HUES6 (cell line): ENCODE measurements at regions not wholly inside any gene's neighbourhood (a gene's known extent, or its start where the extent isn't known, plus 50 kb on each side); places are given as distances from the start of the nearest gene placed in this dataset.

Experiments
- H3K27ac ChIP-seq: 2 replicates; pipeline ENCODE4 v1.7.0; 2013; ENCODE audit warnings: low read depth, mild to moderate bottlenecking, low read length, inconsistent platforms
- H3K27me3 ChIP-seq: 2 replicates; pipeline ENCODE4 v1.6.1; 2013; ENCODE audit warnings: low read length; ENCODE audit not compliant: control insufficient read depth, insufficient read depth
- H3K36me3 ChIP-seq: 2 replicates; pipeline ENCODE4 v1.6.1; 2013; ENCODE audit warnings: low read length; ENCODE audit not compliant: control insufficient read depth, insufficient read depth
- H3K4me1 ChIP-seq: 2 replicates; pipeline ENCODE4 v1.6.1; 2013; ENCODE audit warnings: low read length; ENCODE audit not compliant: control insufficient read depth, insufficient read depth
- H3K4me3 ChIP-seq: 2 replicates; pipeline ENCODE4 v1.5.1; 2013; ENCODE audit warnings: low read depth, low read length
- H3K9ac ChIP-seq: one replicate; pipeline ENCODE4 v1.6.1; 2013; ENCODE audit warnings: mild to moderate bottlenecking, low read length
- H3K9me3 ChIP-seq: 2 replicates; pipeline ENCODE4 v1.6.1; 2013; ENCODE audit warnings: low read depth, low read length; ENCODE audit not compliant: control insufficient read depth, insufficient read depth

DNA sequence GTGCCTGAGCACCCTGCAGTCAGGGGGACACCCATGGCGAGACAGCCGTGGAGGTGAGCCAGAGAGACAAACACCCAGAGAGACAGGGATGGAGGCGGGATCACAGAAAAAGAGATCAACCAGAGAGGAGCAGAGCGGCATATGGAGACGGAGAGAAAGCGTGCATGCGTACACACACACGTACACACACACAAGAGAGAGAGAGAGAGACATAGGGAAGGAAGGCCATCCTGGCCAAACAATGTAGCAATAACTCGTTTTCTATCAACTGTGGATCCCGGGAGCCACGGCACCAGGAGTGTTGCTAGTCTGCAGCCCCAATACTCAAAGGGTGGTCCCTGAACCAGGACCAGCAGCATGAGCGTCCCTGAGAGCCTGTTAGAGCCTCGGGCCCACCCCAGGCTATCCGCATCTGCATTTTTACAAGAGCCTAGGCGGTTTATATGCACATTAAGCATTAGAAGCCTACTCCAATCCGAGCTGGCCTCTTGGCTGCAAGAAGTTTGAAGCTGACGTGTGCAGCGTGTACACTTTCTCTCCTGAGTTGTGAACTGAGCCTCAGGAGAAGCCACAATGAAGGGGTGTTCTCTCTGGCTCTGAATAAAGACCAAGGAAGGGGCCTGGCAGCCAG, 50.1 kb upstream of the MYCN start:
- Histone ChIP-seq H3K9ac (no peak overlapping the region), H3K27me3 (no peaks in the 10 kb centered on the region)

More for the DNA sequence above, 50.1 kb upstream of the MYCN start:
- no peaks in the 10 kb centered on the region for H3K9me3 ChIP-seq
- H3K4me3 ChIP-seq: no peak overlapping the region
- H3K4me1 ChIP-seq: peaks cover 36% of the 10 kb centered on the region
- no peaks in the 10 kb centered on the region for H3K36me3 ChIP-seq
- no peak overlapping the region for H3K27ac ChIP-seq
